Activated T-helper 1 cell treated with Interleukin-2 at 50 U/mL for 16 hours (primary cell): ENCODE measurements at regions not wholly inside any gene's neighbourhood (a gene's known extent, or its start where the extent isn't known, plus 50 kb on each side); places are given as distances from the start of the nearest gene placed in this dataset.
"Not testable (repeated sequence)": the region's sequence is repeated elsewhere in the genome, so short reads cannot be mapped to it uniquely, and the experiment has no call there.

ENCODE experiments used
- DNase-seq: peaks from one replicate; pipeline ENCODE4 v3.0.0-alpha.2; 2020; ENCODE audit warnings: low read depth

DNA sequence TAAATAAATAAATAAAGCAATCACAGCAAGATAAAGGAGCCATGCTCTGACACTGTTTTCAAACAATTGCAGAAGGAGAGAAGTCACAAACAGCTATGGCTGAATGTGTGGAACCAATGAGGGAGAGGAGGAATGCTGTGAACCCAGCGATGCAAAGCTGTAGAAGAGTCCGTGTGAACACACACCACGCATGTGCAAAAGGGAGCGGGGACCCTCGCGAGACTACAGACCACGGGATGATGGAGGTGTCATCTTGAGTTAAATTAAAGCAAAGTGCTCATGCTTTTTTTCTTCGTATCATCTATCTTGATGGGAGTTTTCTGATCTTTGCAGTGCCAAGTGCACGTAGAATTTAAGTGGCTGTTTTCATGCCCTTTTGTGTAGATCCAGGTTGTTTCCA lies 123.8 kb upstream of the CDH5 start:
- no peak for DNase-seq

DNA sequence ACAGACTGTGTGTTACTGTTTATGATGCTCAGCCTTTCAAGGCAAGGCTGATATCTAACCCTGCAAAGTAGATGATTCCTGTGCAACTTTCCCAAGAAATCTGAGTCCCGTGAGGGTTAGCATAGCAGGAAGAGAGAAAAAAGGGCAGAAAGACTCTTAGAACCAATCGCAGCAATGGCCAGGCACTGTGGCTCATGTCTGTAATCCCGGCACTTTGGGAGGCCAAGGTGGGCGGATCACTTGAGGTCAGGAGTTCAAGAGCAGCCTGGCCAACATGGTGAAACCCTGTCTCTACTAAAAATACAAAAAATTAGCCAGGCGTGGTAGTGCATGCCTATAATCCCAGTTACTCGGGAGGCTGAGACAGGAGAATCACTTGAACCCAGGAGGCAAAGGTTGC lies 124.3 kb upstream of the CDH5 start:
- not testable (repeated sequence) for DNase-seq

DNA sequence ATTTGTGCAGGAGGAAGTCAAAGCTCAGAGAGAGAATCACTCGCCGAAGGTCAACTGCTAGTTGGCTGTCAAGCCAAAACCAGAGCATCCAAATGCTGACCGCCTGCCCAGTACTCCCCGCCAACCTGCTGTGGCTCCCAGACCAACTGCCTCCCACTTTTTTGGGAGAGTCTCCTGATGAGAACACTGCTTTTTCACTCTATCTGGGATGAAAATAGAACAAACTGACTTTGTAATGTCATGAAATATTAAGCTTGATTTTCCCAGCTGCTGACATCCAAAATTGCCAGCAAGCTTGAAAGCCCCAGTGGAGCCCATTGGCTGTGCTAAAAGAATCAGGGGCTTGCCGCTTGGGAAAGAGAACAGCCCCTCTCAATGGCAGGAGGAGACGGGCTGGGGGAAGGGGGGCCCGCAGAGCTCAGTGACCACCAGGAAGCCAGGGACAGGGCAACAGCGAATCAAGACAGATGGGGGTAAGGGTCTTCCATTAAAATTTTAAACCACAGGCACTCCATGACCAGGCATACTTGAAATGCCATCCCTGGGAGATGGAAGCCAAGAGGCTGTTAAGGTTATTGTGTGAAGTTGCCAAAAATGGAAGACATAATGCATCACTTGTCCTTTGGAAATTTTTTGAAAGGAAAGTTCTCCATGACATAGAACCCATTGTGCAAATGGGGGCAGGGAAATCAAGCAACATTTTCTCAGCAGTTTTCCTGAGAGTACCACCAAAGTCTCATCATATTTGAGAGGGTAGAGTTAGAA lies 125.7 kb upstream of the CDH5 start:
- no peak for DNase-seq

DNA sequence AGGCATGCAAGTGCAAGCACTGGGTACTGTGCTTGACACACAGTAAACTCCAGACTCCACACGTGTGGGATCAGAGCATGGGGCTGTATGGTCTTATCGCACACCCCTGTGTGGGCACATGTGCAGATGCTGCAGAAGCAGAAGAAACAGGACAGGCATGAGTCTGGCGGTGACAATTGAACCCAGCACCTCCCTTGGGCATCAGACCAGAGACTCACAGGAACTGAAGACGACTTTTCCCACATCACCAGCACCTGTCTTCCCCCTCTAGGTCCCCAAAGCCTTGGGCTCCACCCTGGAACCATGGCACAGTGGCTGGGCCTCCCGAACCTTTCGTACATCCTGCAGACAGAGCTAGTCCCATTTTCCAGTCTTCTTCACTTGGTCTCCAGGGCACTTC lies 126.4 kb upstream of the CDH5 start:
- DNase-seq, result no peak

DNA sequence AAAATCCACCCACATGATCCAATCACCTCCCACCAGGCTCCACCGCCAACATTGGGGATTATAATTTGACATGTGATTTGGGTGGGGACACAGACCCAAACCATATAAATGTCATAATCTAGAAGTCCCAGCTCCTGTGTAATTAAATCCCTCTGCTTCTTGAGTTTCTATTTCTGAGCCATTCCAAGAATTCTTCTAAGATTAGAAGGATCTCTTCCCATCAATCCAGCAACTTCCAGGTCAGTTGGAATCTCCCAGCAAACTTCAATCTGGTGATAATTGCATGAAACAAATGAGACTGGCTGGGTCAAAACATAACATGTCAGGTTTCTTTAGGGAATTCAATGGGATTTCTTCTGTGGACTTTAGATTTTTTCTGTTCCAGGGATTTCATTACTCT lies 127.8 kb upstream of the CDH5 start:
- DNase-seq, result no peak

DNA sequence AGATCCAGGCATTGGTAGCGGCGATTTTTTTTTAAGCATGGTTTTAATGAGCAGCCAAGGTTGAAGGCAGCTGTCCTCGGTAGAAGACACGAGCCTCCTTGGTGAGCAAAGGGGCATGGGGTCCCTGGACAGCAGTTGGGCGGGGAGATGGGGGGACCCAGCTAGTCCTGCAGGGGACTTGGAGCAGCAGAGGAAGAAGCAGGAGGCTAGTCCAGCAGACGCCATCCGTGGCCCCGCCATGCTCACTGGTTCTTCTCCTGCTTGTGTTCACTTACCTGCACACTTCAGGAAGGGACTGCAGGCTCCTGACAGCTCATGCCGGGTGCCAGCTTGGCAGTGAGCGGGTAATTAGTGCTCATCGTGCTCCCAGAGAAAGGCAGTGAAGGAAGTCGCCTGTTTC lies 130.2 kb upstream of the CDH5 start:
- no peak for DNase-seq

DNA sequence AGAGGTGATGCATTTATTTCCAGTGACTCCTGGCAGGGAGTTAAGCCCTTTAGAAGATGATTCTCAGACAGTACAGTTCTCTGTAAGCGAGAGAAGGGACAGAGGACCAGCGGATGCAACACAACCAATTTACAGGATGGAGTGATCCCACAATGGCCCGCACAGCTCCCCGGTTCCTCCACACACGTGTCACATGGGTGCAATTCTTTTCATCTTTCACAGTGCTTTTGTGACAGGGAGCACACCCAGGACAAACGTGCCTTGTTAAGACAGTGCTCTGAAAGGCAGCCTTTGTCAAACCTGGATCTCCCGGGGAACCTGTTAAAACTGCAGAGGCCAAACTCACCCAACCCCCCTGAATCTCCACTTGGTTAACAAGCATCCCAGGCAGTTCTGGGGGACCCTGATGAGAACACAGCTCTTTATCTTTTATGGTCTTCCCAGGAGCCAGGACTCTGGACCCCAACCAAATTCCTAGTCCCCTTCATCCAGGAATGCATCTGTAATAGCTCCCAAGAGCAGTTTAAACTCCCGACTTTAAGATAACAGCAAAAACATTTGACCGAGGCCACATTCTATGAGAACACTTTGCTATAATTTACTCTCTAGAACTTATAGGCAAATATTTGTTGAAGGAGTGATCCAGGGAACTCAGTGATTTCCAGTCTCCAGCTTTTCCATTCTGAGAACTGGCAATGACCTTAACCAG lies 134.9 kb upstream of the CDH5 start:
- no peak for DNase-seq

DNA sequence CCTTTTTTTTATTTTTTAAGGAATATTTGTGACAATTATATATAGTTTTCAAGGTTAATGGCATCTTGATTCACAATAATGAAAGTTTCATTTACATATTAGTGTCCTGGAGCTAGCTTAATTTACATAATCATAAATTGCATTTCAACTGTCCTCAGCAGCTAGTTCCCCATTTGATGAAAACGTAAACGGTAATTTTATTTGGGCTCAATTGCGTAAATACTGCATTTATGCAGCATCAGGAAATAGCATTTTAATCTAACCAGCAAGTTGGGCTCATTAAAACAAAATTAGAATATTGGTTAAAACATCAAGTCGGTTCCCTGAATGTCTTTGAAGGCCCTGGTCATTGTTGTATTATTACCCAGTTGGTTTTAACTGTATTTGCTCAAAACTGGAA lies 136.8 kb upstream of the CDH5 start:
- DNase-seq, result no peak

DNA sequence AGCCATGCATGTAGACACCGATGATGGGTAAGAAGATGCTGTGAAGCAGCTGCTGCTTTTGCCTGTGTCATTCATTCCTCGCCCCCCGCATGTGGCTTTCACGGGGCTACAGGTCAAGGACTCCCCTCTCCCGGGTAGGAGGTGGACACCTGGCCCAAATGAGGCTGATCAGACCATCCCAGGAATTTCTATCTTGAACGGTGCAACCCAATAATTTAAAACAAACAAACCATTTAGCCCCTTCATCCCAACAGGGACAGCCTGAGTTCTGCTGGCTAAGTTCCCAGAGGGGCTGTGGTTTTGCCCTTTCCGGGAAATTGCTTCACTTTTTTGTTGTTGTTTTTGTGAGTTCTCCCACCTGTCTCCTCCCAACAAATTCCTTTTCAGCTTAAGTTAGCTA lies 137.7 kb upstream of the CDH5 start:
- DNase-seq, result no peak

DNA sequence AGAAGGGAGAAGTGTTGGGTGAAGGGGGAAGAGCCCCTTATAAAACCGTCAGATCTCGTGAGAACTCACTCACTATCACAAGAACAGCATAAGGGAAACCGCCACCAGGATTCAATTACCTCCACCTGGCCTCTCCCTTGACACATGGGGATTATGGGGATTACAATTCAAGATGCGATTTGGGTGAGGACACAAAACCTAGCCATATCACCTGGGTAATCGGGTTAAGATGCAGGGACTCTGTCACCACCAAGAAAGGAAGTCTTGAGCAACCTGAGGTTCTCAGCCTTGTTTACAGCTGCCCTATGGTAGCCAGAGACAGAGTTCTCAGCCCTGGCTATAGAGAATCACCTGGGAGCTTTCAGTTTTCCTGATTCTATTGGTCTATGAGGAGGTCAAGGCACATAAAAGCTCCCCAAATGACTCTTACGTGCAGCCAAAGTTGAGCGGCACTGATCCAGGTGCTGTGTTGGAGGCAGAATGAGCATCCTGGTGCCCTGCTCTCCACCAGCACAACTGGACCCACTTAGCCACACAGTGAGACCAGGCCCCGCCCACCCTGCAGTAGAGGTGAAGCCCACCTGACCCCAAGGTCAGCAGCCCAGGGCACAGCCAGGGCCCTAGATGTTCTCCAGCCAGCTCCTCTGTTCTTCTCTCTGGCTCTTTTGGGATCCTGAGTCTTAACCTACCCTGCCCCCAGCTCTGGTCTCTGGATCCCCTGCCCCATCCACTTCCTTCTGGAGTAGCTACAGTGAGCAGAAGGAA lies 138.5 kb upstream of the CDH5 start:
- no peak for DNase-seq

DNA sequence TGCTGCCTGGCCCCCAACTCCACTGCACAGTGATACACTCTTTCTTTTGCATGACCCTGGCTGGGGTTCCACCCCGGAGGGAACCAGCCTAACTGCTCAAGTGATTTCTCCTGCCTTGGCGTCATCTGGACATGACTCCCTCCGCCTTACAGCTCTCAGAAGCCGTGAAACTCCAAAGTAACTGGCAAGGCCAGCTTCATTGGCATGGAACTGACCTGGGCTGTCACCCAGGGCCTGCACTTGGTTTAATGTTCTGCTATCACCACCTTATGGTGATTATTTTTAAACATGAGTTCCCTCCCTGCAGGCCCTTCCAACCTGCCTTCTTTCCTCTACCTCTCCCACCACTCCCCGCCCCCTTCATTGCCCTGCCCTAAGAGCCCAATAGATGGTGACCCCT lies 139.7 kb upstream of the CDH5 start:
- no peak for DNase-seq

DNA sequence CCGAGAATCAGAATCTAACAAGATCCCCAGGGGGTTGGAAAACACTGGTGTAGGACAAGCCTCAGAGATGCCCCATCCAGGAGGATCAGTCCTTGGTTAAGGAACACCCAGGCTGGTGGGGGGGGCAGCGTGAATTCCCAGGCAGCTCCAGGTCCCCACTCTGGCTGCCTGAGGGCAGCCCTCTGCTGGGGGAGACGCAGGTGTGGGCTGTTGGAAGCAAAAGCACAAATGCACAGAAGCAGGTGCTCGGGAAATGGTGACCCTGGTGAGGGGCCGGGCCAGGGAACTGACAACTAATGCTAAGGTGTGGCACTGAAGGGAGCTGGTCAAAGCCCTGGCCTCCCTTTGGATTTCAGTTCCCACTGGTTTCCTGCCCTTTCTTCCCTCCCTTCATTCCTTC lies 140.8 kb upstream of the CDH5 start:
- no peak for DNase-seq

DNA sequence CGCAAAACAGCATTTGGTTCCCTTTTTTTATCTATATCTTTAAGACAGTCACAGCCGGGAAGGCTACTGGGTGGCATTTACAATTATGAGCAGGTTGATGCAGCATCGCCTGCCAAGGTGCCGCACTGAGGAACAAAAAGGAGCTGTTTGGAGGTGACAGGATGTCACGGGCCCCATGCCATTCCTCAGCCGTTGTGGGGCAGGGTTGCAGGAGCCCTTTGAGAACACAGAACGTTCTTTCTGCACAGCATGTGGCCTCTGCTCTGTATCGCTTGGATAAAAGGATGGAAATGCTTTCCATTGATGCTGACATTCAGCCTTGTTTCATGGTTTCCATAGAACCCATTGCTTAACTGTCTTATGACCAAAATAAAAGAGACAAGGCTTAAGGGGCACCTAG lies 141.9 kb upstream of the CDH5 start:
- no peak for DNase-seq

DNA sequence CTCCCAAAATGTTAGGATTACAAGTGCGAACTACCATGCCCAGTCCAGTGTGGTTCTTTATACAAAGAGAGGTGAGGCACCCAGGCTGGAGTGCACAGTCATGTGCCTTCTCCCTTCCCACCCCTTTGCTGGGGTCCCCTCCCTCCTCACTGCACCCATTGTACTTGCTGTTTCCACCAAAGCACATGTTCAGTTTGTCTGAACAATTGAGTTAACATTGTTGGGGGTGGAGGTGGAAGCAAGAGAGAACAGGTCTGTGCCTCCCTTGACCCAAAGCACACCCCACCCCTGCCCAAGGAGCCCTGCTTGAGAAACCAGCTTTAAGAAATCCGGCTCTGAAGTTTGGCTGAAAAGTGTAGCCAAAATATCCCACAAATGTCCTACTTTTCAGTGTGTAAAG lies 142.3 kb upstream of the CDH5 start:
- DNase-seq, result no peak

DNA sequence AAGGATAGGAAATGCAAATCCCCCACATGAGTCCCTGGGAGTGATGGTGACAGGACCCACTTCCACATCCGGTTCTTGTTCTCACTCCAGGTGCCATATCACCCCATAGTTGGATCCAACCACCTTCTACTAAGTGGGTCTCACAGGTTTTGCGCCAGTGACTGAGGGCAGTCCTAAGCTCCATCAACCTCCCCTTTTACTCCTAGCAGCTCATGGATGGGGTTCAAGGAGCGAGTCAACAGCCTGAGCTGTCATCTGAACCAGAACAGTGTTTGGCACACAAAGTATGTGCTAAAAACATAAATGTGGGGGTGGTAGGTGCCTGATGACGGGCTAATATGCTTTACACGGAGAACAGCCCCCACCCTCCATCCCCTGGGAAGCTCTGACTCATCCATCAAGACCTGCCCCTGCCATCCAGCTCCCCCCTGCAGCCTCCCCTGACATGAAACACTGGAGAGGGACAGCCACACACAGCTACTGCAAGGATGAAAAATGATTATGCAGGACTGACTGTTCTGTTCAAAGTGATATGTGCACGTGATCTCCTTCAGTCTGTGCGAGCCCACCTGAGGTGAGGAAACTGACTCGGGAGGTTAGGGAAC lies 143.2 kb upstream of the CDH5 start:
- DNase-seq, result no peak

DNA sequence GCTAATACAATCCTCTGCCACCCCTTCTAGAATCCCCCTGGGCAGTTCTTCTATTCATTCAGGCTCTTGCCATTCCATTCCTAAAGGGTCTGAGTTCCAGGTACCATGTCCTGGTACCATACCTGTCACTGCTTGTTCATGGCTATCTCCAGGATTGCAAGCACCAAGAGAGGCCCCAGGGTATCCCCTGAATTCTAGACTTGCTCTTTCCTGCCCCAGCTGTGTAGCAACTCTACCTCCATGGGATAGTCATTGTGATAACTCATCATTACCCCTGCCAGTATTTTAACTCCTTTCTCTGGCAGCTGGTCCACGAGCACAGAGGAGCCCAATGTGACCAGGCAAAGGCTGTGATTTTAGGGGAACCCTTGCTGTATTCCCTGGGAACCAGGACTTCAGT lies 143.7 kb upstream of the CDH5 start:
- no peak for DNase-seq

DNA sequence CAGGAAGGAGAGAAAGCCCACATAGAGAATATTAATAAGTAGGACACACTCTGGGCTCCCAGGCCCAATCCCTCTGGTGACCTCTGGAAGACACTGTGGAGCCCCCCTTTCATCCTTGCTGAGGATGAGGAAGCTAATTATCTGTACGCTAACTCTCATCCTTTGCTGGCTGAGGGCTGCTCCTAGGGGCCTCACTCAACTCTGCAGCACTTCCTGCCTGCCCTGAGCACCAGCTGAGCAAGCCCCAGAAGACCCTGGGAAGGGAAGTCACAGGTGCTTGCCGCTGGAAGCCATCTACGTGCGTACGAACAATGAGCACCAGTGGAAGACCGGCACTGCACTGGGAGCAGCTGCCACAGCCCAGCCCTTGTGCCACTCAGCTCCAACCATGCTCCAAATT lies 145.8 kb upstream of the CDH5 start:
- DNase-seq, result no peak

DNA sequence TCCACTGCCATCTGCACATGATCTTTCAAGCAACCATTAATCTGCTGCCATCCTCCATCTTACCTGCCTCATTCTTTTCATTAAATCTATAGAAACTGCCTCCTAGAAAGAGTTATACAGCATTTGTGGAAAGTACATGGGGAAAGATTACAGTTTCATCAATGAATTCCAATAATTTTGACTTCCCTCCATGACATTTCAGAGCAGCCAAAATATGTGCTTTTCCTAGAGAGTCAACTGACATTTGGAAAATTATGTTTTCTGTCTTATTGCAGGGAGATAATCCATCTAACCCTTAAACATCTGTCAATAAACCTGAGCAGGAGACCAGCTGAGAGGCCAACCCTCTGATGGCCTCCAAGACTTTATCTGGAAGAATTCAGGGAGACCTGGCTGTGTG lies 147.0 kb upstream of the CDH5 start:
- DNase-seq, result no peak

DNA sequence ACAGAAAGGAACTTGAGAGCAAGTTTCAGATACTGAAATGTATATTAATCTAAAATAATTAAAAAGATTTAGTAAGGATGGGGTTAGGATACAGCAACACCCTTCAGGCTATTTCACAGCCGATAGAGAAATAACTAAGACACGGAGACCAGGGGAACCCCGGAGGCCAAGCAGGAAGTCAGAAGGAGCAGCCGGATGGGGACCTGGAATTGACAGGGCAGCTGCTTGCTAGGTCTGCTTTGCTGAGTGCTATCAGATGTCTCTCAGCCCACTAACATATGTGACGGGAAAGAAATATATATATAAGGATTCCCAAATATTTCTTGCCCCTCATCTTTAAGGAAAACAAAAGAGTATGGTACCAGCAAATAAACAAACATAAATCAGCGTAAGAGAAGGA lies 154.1 kb upstream of the CDH5 start:
- no peak for DNase-seq

DNA sequence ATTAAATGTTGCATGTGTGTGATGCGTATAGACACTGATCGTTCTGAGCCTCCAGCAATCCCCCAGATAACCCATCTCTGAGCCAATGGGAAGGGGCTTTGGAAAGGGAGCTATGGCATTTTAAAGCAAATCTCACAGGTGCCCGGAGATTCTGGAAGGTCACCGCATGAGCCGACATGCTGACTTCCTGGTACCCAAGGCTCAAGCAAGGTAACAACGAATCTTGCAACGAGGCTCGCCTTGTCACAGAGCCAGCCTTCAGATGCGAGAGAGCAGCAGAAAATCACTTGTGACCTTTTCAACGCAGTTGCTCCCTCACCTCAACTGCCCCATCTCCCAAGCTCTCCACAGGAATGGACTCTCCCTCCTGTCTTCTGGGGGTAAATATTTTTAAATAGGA lies 154.8 kb upstream of the CDH5 start:
- DNase-seq, result no peak

DNA sequence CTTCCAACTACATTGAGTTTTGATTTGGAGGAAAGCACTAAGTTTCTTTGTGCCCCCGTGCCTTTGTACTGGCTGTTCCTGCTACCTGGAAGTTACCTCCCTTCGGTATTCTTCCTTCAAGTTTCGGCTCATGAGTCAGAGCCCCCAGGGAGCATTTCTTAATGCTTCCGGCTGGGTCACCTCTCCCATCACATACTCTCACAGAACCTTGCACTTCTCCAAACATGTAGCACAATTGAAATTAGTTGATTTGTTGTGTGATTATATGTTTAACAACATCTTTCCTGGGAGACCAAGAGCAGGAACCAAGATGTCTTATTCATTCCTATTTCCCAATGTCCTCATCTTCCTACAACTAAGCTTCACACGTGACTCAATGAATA lies 158.6 kb upstream of the CDH5 start:
- DNase-seq, result no peak

DNA sequence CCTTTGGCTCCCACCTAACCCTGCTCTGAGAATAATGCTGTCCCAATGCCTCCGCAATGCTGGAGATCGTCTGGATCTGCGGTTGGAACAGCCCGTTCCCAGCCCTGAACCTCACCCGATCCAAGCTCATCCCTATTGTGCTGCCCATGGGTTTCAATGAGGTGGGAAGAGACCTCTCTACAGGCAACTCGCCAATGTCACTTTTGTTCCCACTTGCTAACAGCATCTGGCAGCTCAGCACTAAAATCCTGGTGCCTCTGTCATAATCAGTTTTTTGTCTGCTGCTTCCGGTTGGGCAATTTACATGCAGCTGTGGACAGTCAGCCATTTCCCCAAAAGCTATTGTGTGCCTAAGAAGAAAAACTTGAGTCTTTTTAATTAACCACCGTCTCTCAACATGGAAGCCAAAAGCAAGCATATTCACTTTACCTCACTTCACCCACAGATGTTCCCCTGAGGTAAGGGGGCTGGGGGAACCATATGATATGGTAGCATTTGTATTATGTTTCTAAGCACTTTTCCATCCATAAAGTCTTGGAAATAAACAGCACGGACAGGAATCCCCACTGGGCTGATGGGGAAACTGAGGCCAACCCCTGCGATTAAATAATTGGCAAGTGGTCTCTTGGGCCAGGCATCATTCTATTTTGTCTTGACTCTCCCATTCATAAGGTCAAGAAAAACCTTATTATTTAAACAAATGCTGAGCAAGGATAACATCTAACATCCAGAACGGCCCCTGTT lies 159.2 kb upstream of the CDH5 start:
- DNase-seq, result no peak
